Esophagus squamous epithelium (tissue), 5 donors: ENCODE measurements at regions not wholly inside any gene's neighbourhood (a gene's known extent, or its start where the extent isn't known, plus 50 kb on each side); places are given as distances from the start of the nearest gene placed in this dataset.

Experiments
- DNase-seq: peaks from one replicate; lab custom pipeline; 2025; lab: John Stamatoyannopoulos, UW
- H3K27ac ChIP-seq, 4 donors: fragments of 200-600 bp; sonication (generic); one replicate each; pipeline ENCODE4 v1.5.1; 2016 to 2019; ENCODE audit warnings: mild to moderate bottlenecking in 1 of 4
- H3K27me3 ChIP-seq, 4 donors: fragments of 200-600 bp; sonication (generic); 1 replicate in 3 of 4; 2 replicates in 1 of 4; pipeline versions ENCODE4 v1.5.1 to v1.6.0; 2017 to 2021; ENCODE audit warnings: antibody characterized with exemption in 1 of 4
- H3K36me3 ChIP-seq, 3 donors: fragments of 200-600 bp; sonication (generic); one replicate each; pipeline ENCODE4 v1.5.1; 2016 to 2019
- H3K4me1 ChIP-seq, 3 donors: fragments of 200-600 bp; sonication (generic); one replicate each; pipeline ENCODE4 v1.5.1; 2017 to 2019
- H3K4me3 ChIP-seq, 4 donors: fragments of 200-600 bp; sonication (generic); 1 replicate in 3 of 4; 2 replicates in 1 of 4; pipeline ENCODE4 v1.5.1; 2016 to 2019; ENCODE audit warnings: mild to moderate bottlenecking in 2 of 4, moderate library complexity in 1 of 4
- H3K9me3 ChIP-seq, 3 donors: fragments of 200-600 bp; sonication (generic); one replicate each; pipeline ENCODE4 v1.5.1; 2016 to 2019
- CTCF ChIP-seq, 6 experiments: fragments of 450-650 bp in 4 of 6; fragments of 200-600 bp in 2 of 6; sonication (generic) in 2 of 6; IDR thresholded peaks; one replicate each; pipeline ENCODE4 v1.5.1; 2016 to 2019; ENCODE audit warnings: antibody characterized with exemption in 6 of 6, mild to moderate bottlenecking in 4 of 6, moderate library complexity in 4 of 6
- POLR2A ChIP-seq, 4 donors: fragments of 450-650 bp; IDR thresholded peaks; one replicate each; pipeline ENCODE4 v1.6.1; 2017; ENCODE audit warnings: antibody characterized with exemption in 4 of 4, mild to moderate bottlenecking in 4 of 4, moderate library complexity in 3 of 4
- WGBS, 2 donors: methylation state at CpG; one replicate each; pipeline ENCODE4 v1.1.5; 2018; 5-methylcytosine and 5-hydroxymethylcytosine counted together
- intact Hi-C: fragments of 100-400 bp; cut with DNase I; formaldehyde crosslinking; loops from one replicate; pipeline ENCODE4 v1.15.0; 2022
- donor health status: DM: yes; HTN: yes; CAD: no.

GRCh38 chr14:29376237-29376636, 551.4 kb downstream of the PRKD1 start:
- Histone ChIP-seq H3K27me3 (no peaks in the 10 kb centered on the region), H3K4me1 (no peaks in the 10 kb centered on the region), H3K36me3 (no peaks in the 10 kb centered on the region), H3K27ac (no peak overlapping the region), H3K4me3 (no peak overlapping the region), H3K9me3 (no peaks in the 10 kb centered on the region)
- TF ChIP-seq CTCF (IDR thresholded peaks at IDR 0.05) (no peak), POLR2A (IDR thresholded peaks at IDR 0.05) (no peak)
- 45 to 49% methylated on average over 4 of the region's 4 CpGs for WGBS, 2 donors
- no peak for DNase-seq
- intact Hi-C loops, result no loop called here

GRCh38 chr14:29380826-29381225, 546.8 kb downstream of the PRKD1 start:
- TF ChIP-seq POLR2A (IDR thresholded peaks at IDR 0.05) (no peak), CTCF (IDR thresholded peaks at IDR 0.05) (no peak)
- Histone ChIP-seq H3K4me1 (no peaks in the 10 kb centered on the region), H3K9me3 (no peaks in the 10 kb centered on the region), H3K4me3 (no peak overlapping the region), H3K36me3 (no peaks in the 10 kb centered on the region), H3K27me3 (no peaks in the 10 kb centered on the region), H3K27ac (no peak overlapping the region)
- intact Hi-C loops, result no loop called here
- 83 to 84% methylated on average over 12 of the region's 12 CpGs for WGBS, 2 donors
- DNase-seq, result no peak

GRCh38 chr14:29388571-29388970, 539.1 kb downstream of the PRKD1 start:
- H3K36me3 ChIP-seq, result no peaks in the 10 kb centered on the region
- intact Hi-C loops, result no loop called here
- TF ChIP-seq POLR2A (IDR thresholded peaks at IDR 0.05) (no peak), CTCF (IDR thresholded peaks at IDR 0.05) (no peak)
- no peaks in the 10 kb centered on the region for H3K4me1 ChIP-seq
- H3K4me3 ChIP-seq, result no peak overlapping the region
- no peaks in the 10 kb centered on the region for H3K27me3 ChIP-seq
- H3K27ac ChIP-seq, result no peak overlapping the region
- H3K9me3 ChIP-seq, result no peaks in the 10 kb centered on the region
- 62 to 77% methylated on average over 2 of the region's 2 CpGs for WGBS, 2 donors
- DNase-seq, result no peak

GRCh38 chr14:29390081-29390832, 537.4 kb downstream of the PRKD1 start:
- TF ChIP-seq CTCF (IDR thresholded peaks at IDR 0.05), result no peak
- no peak for TF ChIP-seq POLR2A (IDR thresholded peaks at IDR 0.05)
- Histone ChIP-seq H3K27ac (no peak overlapping the region), H3K9me3 (no peaks in the 10 kb centered on the region), H3K27me3 (no peaks in the 10 kb centered on the region), H3K4me1 (no peaks in the 10 kb centered on the region), H3K36me3 (no peaks in the 10 kb centered on the region), H3K4me3 (no peak overlapping the region)
- intact Hi-C loops, result no loop called here
- WGBS, 2 donors, result 26 to 28% methylated on average over 16 of the region's 16 CpGs
- DNase-seq, result no peak

GRCh38 chr14:29391231-29391630, 536.4 kb downstream of the PRKD1 start:
- Histone ChIP-seq H3K4me3 (no peak overlapping the region), H3K27ac (no peak overlapping the region), H3K36me3 (no peaks in the 10 kb centered on the region), H3K4me1 (no peaks in the 10 kb centered on the region), H3K27me3 (no peaks in the 10 kb centered on the region), H3K9me3 (no peaks in the 10 kb centered on the region)
- TF ChIP-seq CTCF (IDR thresholded peaks at IDR 0.05) (no peak), POLR2A (IDR thresholded peaks at IDR 0.05) (no peak)
- 41 to 61% methylated on average over 4 of the region's 4 CpGs for WGBS, 2 donors
- intact Hi-C loops, result no loop called here
- no peak for DNase-seq
